Effector memory CD4-positive, alpha-beta T cell (primary cell): ENCODE measurements at regions not wholly inside any gene's neighbourhood (a gene's known extent, or its start where the extent isn't known, plus 50 kb on each side); places are given as distances from the start of the nearest gene placed in this dataset.

ENCODE experiments used
- DNase-seq, 3 donors: peaks; one replicate each; pipeline ENCODE4 v3.0.0-alpha.2; 2020
- H3K27ac ChIP-seq: 2 replicates; pipeline ENCODE4 v1.7.0; 2013; ENCODE audit warnings: mild to moderate bottlenecking, low read length, moderate library complexity; ENCODE audit not compliant: insufficient read depth, poor library complexity, severe bottlenecking
- H3K27me3 ChIP-seq: replicated peaks from 2 replicates; pipeline ENCODE4 v1.7.0; 2013; ENCODE audit warnings: mild to moderate bottlenecking, low read length; ENCODE audit not compliant: insufficient read depth, control insufficient read depth, poor library complexity, severe bottlenecking
- H3K36me3 ChIP-seq: 2 replicates; pipeline ENCODE4 v1.7.0; 2013; ENCODE audit warnings: mild to moderate bottlenecking, low read length, moderate library complexity; ENCODE audit not compliant: control insufficient read depth, insufficient read depth
- H3K4me1 ChIP-seq: 2 replicates; pipeline ENCODE4 v1.7.0; 2013; ENCODE audit warnings: low read length, mild to moderate bottlenecking; ENCODE audit not compliant: control insufficient read depth, insufficient read depth, poor library complexity, severe bottlenecking
- H3K4me3 ChIP-seq: 2 replicates; pipeline ENCODE4 v1.7.0; 2013; ENCODE audit warnings: low read length, low read depth, mild to moderate bottlenecking; ENCODE audit not compliant: insufficient read depth, poor library complexity, severe bottlenecking
- H3K9me3 ChIP-seq: 2 replicates; pipeline ENCODE4 v1.7.0; 2013; ENCODE audit warnings: mild to moderate bottlenecking, low read length, moderate library complexity; ENCODE audit not compliant: control insufficient read depth

DNA sequence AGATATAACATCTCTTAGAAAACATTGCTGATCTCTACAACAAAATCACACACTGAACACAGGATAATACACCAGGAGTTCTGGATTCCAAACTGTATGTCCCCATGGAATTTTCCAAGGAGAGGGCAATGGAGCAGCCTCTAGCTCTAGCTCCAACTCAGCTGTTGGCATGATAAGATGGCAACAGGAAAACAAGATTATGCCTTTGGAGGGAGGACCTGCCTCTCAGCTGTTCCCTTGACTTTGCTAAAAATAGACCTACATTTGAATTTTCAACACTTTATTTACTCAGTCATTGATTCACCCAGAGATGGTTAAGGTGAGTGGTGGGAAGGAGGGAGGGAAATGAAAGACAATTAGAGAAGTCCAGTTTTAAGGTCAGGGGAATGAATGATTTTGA is 246.7 kb downstream of the ALDH8A1 start:
- DNase-seq, result no peak
- Histone ChIP-seq H3K4me1 (no peaks in the 10 kb centered on the region), H3K36me3 (no peaks in the 10 kb centered on the region), H3K27ac (no peak overlapping the region), H3K4me3 (no peak overlapping the region), H3K9me3 (no peaks in the 10 kb centered on the region), H3K27me3 (no peaks in the 10 kb centered on the region)

GRCh38 chr6:134702279-134702678 is 247.6 kb downstream of the ALDH8A1 start:
- Histone ChIP-seq H3K9me3 (no peaks in the 10 kb centered on the region), H3K4me1 (no peaks in the 10 kb centered on the region), H3K4me3 (no peak overlapping the region), H3K27ac (no peak overlapping the region), H3K36me3 (no peaks in the 10 kb centered on the region), H3K27me3 (no peaks in the 10 kb centered on the region)
- no peak for DNase-seq

DNA sequence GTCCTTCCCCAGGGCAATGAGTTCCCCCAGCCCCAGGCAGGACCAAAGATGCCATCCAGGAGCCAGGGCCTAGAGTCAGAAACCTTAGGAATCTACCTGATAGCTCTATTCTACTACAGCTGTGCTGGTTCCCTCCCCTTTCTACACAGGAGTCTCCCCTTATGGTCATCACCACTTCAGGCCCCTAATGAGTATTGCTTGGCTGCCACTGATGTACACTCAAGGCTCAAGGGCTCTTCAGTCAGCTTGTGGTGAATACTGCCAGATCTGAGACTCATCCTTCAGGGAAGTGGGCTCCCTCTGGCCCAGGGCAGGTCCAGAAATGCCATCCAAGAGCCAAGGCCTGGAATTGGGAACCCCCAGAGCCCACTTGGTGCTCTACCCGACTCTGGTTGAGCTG is 248.6 kb downstream of the ALDH8A1 start:
- no peaks in the 10 kb centered on the region for H3K9me3 ChIP-seq
- H3K27me3 ChIP-seq, result no peaks in the 10 kb centered on the region
- H3K4me1 ChIP-seq, result no peaks in the 10 kb centered on the region
- H3K4me3 ChIP-seq, result no peak overlapping the region
- DNase-seq, result no peak
- no peaks in the 10 kb centered on the region for H3K36me3 ChIP-seq
- H3K27ac ChIP-seq, result no peak overlapping the region

DNA sequence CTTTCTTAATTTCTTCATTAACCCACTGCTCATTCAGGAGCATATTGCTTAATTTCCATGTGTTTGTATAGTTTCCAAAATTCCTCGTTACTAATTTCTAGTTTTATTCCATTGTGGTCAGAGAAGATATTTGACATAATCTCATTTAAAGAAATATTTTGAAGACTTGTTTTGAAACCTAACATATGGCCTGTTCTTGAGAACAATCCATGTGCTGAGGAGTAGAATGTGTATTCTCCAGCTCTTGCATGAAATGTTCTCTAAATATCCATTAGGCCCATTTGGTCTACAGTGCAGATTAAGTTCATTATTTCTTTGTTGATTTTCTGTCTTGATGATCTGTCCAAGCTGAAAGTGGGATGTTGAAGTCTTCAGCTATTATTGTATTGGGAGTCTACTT is 251.7 kb downstream of the ALDH8A1 start:
- DNase-seq, result no peak
- no peaks in the 10 kb centered on the region for H3K4me1 ChIP-seq
- H3K27ac ChIP-seq, result no peak overlapping the region
- H3K36me3 ChIP-seq, result no peaks in the 10 kb centered on the region
- no peaks in the 10 kb centered on the region for H3K27me3 ChIP-seq
- no peaks in the 10 kb centered on the region for H3K9me3 ChIP-seq
- no peak overlapping the region for H3K4me3 ChIP-seq

GRCh38 chr6:134692008-134692407 is 257.9 kb downstream of the ALDH8A1 start:
- Histone ChIP-seq H3K4me1 (no peaks in the 10 kb centered on the region), H3K36me3 (no peaks in the 10 kb centered on the region), H3K27me3 (no peaks in the 10 kb centered on the region), H3K4me3 (no peak overlapping the region), H3K9me3 (no peaks in the 10 kb centered on the region), H3K27ac (no peak overlapping the region)
- no peak for DNase-seq

DNA sequence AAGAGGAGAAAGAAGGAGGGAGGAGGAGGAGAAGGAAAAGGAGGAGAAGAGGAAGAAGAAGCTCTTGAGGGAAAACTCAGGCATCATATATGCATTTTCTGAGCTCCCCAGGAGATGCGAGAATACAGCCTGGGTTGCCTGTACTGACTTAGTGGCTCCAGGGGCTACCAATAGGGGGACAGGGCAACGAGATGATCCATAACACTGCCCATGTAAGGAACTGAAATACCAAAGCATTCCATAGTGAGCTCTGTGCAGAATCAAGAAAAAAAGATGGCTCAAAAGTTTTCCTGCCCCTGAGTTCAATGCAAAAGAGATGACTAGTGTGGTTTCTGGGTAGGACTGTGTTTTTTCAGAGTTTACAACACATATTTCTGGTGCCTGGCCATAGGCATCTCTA is 258.7 kb downstream of the ALDH8A1 start:
- Histone ChIP-seq H3K4me1 (no peaks in the 10 kb centered on the region), H3K9me3 (no peaks in the 10 kb centered on the region), H3K4me3 (no peak overlapping the region), H3K36me3 (no peaks in the 10 kb centered on the region), H3K27ac (no peak overlapping the region), H3K27me3 (no peaks in the 10 kb centered on the region)
- DNase-seq, result no peak

GRCh38 chr6:134690048-134690447 is 259.9 kb downstream of the ALDH8A1 start:
- no peaks in the 10 kb centered on the region for H3K36me3 ChIP-seq
- H3K4me3 ChIP-seq, result no peak overlapping the region
- H3K27ac ChIP-seq, result no peak overlapping the region
- no peaks in the 10 kb centered on the region for H3K27me3 ChIP-seq
- no peak for DNase-seq
- H3K4me1 ChIP-seq, result no peaks in the 10 kb centered on the region
- H3K9me3 ChIP-seq, result no peaks in the 10 kb centered on the region

DNA sequence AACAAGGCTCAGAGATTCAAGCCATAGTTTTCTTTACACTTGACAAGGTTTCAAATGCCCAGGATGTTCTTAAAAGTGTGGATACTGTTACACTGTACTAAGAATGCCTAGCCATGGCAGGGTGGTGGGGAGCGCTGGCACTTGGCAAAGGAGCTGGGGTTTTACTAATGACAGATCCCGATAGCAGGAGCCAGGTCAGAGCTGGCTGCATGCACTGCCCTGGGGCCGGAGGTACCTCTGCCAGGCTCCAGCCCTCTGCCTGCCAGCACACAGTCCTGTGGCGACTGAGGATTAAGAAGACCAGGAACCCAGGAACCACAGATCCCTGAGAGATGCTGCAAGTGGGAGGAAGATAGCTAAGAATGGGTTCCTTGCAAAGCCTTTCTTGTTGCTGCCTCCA is 260.3 kb downstream of the ALDH8A1 start:
- Histone ChIP-seq H3K9me3 (no peaks in the 10 kb centered on the region), H3K27ac (no peak overlapping the region), H3K4me3 (no peak overlapping the region), H3K27me3 (no peaks in the 10 kb centered on the region), H3K36me3 (no peaks in the 10 kb centered on the region), H3K4me1 (no peaks in the 10 kb centered on the region)
- no peak for DNase-seq

DNA sequence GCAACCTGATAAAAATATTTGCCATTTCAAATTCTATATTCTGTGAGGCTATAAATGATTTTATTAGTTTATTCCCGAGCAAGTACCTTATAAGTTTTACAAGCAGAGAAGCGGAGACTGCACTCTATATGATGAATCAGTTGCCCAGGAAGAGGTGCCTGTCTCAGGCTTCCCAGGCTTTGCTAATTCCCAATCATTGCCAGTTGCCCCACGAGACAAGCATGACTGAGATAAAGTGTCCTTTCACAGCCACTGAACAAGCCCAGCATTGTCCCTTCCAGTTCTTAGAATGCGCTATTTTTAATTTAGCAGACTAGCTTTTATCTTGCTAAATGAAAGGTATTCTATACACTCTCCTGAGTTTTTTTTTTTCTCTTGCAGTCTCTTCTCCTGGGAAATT is 260.7 kb downstream of the ALDH8A1 start:
- no peaks in the 10 kb centered on the region for H3K4me1 ChIP-seq
- no peak for DNase-seq
- H3K4me3 ChIP-seq, result no peak overlapping the region
- H3K36me3 ChIP-seq, result no peaks in the 10 kb centered on the region
- H3K27ac ChIP-seq, result no peak overlapping the region
- no peaks in the 10 kb centered on the region for H3K27me3 ChIP-seq
- no peaks in the 10 kb centered on the region for H3K9me3 ChIP-seq

DNA sequence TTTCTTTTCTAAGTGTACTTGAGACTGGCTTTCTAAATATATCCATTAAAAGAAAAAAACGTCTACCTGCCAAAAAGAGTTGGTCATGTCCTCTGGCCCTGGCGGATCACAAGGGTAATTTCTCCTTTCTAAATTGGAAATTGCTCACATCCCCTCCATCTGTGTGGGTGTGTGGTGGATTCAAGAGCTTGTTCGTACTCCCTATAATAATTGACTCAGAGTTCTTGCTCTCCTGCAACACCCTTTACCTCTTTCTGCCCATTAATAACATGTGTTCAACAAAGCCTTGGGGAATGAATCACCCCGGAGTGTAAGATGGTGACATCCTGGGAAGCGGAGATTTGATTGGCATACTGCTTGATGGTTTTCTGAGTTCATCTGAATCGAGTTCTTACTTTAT is 263.8 kb downstream of the ALDH8A1 start:
- Histone ChIP-seq H3K4me1 (no peaks in the 10 kb centered on the region), H3K36me3 (no peaks in the 10 kb centered on the region), H3K27ac (no peak overlapping the region), H3K27me3 (no peaks in the 10 kb centered on the region), H3K4me3 (no peak overlapping the region), H3K9me3 (no peaks in the 10 kb centered on the region)
- DNase-seq, result no peak

DNA sequence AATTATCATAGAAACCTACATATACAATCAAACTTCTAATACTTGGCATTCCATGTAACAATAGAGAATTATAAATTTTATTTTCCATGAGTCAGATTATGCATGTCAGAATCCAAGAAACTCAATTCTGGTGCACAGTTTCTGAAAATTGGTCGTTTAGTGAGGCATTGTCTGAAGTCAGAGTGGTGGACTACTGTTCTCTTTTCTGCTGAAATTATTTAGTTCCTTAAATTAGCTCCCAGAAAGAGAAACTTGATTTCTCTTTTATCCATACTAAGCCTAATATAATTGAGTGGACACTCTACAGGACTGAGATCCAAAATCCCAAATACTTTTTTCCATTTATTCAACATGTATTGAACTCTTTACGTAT is 265.5 kb downstream of the ALDH8A1 start:
- no peaks in the 10 kb centered on the region for H3K36me3 ChIP-seq
- H3K27ac ChIP-seq, result no peak overlapping the region
- H3K4me3 ChIP-seq, result no peak overlapping the region
- H3K27me3 ChIP-seq, result no peaks in the 10 kb centered on the region
- no peaks in the 10 kb centered on the region for H3K4me1 ChIP-seq
- no peak for DNase-seq
- no peaks in the 10 kb centered on the region for H3K9me3 ChIP-seq
